HG03460 (cell line): ENCODE measurements at regions not wholly inside any gene's neighbourhood (a gene's known extent, or its start where the extent isn't known, plus 50 kb on each side); places are given as distances from the start of the nearest gene placed in this dataset.
"Not testable (repeated sequence)": the region's sequence is repeated elsewhere in the genome, so short reads cannot be mapped to it uniquely, and the experiment has no call there.

Experiments used
- ATAC-seq: cut with Tn5 transposase; IDR thresholded peaks from one replicate; pipeline ENCODE4 v1.9.1; 2021; ENCODE audit not compliant: unreplicated experiment

- ATAC-seq, result no peak
Observed at GRCh38 chr12:43255522-43256111, 296.4 kb downstream of the ADAMTS20 start.

GRCh38 chr12:43252585-43252984 lies 299.4 kb downstream of the ADAMTS20 start:
- no peak for ATAC-seq

- no peak for ATAC-seq
Observed at GRCh38 chr12:43245947-43246346, 306.1 kb downstream of the ADAMTS20 start.

GRCh38 chr12:43241986-43242385 lies 310.0 kb downstream of the ADAMTS20 start:
- ATAC-seq, result no peak

GRCh38 chr12:43238281-43238680 lies 313.7 kb downstream of the ADAMTS20 start:
- no peak for ATAC-seq

GRCh38 chr12:43237238-43237879 lies 314.6 kb downstream of the ADAMTS20 start:
- no peak for ATAC-seq

GRCh38 chr12:43235721-43236120 lies 316.3 kb downstream of the ADAMTS20 start:
- no peak for ATAC-seq

GRCh38 chr12:43233861-43234260 lies 318.1 kb downstream of the ADAMTS20 start:
- no peak for ATAC-seq

GRCh38 chr12:43226151-43226550 lies 325.9 kb downstream of the ADAMTS20 start:
- ATAC-seq, result no peak

- ATAC-seq, result not testable (repeated sequence)
Observed at GRCh38 chr12:43224190-43224805, 327.7 kb downstream of the ADAMTS20 start.

- no peak for ATAC-seq
Observed at GRCh38 chr12:43222796-43223195, 329.2 kb downstream of the ADAMTS20 start.

GRCh38 chr12:43221216-43221615 lies 330.8 kb downstream of the ADAMTS20 start:
- no peak for ATAC-seq

- ATAC-seq, result no peak
Observed at GRCh38 chr12:43216490-43216889, 335.5 kb downstream of the ADAMTS20 start.

- no peak for ATAC-seq
Observed at GRCh38 chr12:43214166-43214565, 337.8 kb downstream of the ADAMTS20 start.

GRCh38 chr12:43213608-43214007 lies 338.4 kb downstream of the ADAMTS20 start:
- ATAC-seq, result no peak

- ATAC-seq, result peak; percentile 99
Observed at GRCh38 chr12:43210485-43211192, 341.4 kb downstream of the ADAMTS20 start.

GRCh38 chr12:43208627-43209026 lies 343.4 kb downstream of the ADAMTS20 start:
- no peak for ATAC-seq

GRCh38 chr12:43208221-43208620 lies 343.8 kb downstream of the ADAMTS20 start:
- no peak for ATAC-seq

- no peak for ATAC-seq
Observed at GRCh38 chr12:43206396-43206795, 345.6 kb downstream of the ADAMTS20 start.

GRCh38 chr12:43198608-43199007 lies 353.4 kb downstream of the ADAMTS20 start:
- no peak for ATAC-seq

GRCh38 chr12:43196268-43196907 lies 355.6 kb downstream of the ADAMTS20 start:
- no peak for ATAC-seq
